HL-60 (cell line): ENCODE measurements at regions not wholly inside any gene's neighbourhood (a gene's known extent, or its start where the extent isn't known, plus 50 kb on each side); places are given as distances from the start of the nearest gene placed in this dataset.
"Not testable (repeated sequence)": the region's sequence is repeated elsewhere in the genome, so short reads cannot be mapped to it uniquely, and the experiment has no call there.

Experiments used
- DNase-seq, 2 experiments: peaks; one replicate each; pipeline ENCODE4 v3.0.0-alpha.2; 2010 to 2020; ENCODE audit warnings: low read depth in 1 of 2, low spot score in 1 of 2
- H3K27ac ChIP-seq: fragments of 250-450 bp; sonication (Bioruptor Pico); replicated peaks from 2 replicates; pipeline ENCODE4 v1.5.1; 2020; ENCODE audit warnings: mild to moderate bottlenecking, moderate library complexity
- H3K27me3 ChIP-seq: fragments of 250-450 bp; sonication (Bioruptor Pico); 2 replicates; pipeline ENCODE4 v1.5.1; 2021; ENCODE audit warnings: mild to moderate bottlenecking, moderate library complexity; ENCODE audit not compliant: insufficient read depth, poor library complexity, severe bottlenecking
- H3K4me3 ChIP-seq: replicated peaks from 2 replicates; pipeline ENCODE4 v1.5.1; 2011; ENCODE audit warnings: mild to moderate bottlenecking, control low read depth, low read length; ENCODE audit not compliant: insufficient read depth
- CTCF ChIP-seq: IDR thresholded peaks from one replicate; pipeline ENCODE4 v1.5.1; 2011; ENCODE audit warnings: low read length, control low read depth, inconsistent platforms; ENCODE audit not compliant: insufficient read depth
- GABPA ChIP-seq: IDR thresholded peaks from 2 replicates; pipeline ENCODE4 v1.6.1; 2012; ENCODE audit warnings: low read depth
- POLR2AphosphoS5 ChIP-seq: IDR thresholded peaks from 2 replicates; pipeline ENCODE4 v1.6.1; 2012; ENCODE audit warnings: low read depth
- REST ChIP-seq: IDR thresholded peaks from 2 replicates; pipeline ENCODE4 v1.6.1; 2012; ENCODE audit warnings: low read depth; ENCODE audit not compliant: insufficient replicate concordance
- SPI1 ChIP-seq: IDR thresholded peaks from 2 replicates; pipeline ENCODE4 v1.6.1; 2012; ENCODE audit warnings: low read depth, mild to moderate bottlenecking, borderline replicate concordance

DNA sequence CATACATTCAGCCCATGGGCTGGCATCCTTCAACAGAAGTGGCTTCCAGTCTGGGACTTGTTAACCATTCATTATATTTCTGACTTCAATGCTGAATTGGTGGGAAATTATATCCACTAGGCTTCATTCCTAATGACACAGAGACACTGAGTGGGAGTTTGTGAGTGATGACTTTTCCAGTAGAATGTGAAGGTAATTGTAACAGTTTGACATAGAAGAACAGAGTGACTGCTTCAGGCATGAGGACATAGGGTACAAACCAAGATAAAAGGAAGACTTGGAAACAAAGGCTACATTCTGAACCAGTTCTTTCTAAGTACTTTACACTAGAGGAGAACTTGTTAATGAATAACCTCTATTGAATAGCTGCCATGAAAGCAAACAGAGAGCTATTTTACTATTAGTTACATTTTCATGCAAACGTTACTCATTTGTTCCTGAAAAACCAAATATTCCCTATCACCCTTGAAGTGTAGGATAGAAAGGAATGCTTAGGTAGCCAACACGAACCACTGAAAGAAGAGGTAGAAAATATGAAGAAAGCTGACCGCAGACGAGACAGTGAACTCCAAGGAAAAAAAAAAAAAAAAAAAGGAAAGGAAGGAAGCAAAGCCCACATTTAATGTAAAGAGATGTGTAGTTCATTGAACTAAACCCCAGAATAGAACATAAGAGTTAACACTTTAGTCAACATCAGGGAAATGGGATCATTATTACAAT, 237.0 kb upstream of the SEMA3C start:
- Histone ChIP-seq H3K4me3 (no peak overlapping the region), H3K27ac (no peak overlapping the region), H3K27me3 (no peaks in the 10 kb centered on the region)
- DNase-seq: no peak
- TF ChIP-seq SPI1 (no peak), GABPA (no peak), REST (no peak), CTCF (no peak), POLR2AphosphoS5 (no peak)

DNA sequence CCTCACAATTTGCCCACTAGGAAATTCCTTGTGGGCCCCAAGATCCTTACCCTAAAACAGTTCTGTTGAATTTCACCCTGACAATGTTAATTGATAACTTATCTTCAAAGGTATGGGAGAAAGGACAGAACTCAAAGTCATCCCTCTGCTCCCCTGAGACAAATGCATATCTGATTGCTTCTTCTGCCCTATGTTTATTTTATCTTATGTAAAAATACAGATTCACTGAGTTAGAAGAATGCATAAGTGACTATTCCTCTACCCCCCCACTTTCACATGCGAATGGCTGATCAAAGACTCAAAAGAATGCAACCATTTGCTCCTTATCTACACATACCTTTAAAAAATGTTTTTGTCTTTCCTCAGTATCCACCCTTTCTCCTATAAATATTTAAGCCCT, 235.7 kb upstream of the SEMA3C start:
- H3K27me3 ChIP-seq: no peaks in the 10 kb centered on the region
- no peak for DNase-seq
- H3K27ac ChIP-seq: no peak overlapping the region
- TF ChIP-seq POLR2AphosphoS5 (no peak), CTCF (no peak), SPI1 (no peak), REST (no peak), GABPA (no peak)
- H3K4me3 ChIP-seq: no peak overlapping the region

DNA sequence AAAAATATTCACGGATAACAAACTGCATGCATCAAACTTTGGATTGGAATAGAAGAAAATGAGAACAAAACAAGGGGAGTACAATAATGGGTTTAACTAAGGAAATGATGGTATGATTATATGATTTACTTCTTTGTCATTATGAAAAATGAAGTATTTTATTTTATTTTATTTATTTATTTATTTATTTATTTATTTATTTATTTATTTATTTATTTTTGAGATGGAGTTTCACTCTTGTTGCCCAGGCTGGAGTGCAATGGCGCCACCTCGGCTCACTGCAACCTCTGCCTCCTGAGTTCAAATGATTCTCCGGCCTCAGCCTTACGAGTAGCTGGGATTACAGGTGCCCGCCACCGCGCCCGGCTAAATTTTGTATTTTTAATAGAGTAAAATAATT, 234.1 kb upstream of the SEMA3C start:
- DNase-seq, H3K27me3 ChIP-seq, H3K27ac ChIP-seq, H3K4me3 ChIP-seq: not testable (repeated sequence)

- Histone ChIP-seq H3K27me3 (no peaks in the 10 kb centered on the region), H3K27ac (no peak overlapping the region), H3K4me3 (no peak overlapping the region)
- no peak for TF ChIP-seq REST
- DNase-seq: no peak
These were observed 232.1 kb upstream of the SEMA3C start for GRCh38 chr7:81150951-81151361.
